ENCODE measurements at regions not wholly inside any gene's neighbourhood (a gene's known extent, or its start where the extent isn't known, plus 50 kb on each side); places are given as distances from the start of the nearest gene placed in this dataset.

DNA sequence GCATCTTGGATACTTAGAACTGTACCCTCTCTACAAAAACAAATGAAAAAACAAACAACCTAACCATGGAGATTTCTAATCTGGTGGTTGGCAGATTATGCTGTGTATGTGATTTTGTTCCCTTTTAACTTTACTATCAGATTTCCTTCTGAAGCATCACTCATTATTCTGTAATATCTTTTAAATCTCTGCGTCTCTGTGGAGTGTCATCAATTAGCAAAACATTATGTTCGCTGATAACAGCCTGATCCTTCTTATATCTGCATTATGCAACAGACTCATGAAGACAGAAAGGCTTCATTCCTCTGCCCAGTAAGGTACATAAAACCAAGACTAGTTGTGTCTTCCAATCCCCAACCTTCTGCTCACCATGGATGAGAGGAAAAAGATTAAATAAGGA lies 110.3 kb upstream of the PDE5A start:
- TF ChIP-seq, protein P1, sequence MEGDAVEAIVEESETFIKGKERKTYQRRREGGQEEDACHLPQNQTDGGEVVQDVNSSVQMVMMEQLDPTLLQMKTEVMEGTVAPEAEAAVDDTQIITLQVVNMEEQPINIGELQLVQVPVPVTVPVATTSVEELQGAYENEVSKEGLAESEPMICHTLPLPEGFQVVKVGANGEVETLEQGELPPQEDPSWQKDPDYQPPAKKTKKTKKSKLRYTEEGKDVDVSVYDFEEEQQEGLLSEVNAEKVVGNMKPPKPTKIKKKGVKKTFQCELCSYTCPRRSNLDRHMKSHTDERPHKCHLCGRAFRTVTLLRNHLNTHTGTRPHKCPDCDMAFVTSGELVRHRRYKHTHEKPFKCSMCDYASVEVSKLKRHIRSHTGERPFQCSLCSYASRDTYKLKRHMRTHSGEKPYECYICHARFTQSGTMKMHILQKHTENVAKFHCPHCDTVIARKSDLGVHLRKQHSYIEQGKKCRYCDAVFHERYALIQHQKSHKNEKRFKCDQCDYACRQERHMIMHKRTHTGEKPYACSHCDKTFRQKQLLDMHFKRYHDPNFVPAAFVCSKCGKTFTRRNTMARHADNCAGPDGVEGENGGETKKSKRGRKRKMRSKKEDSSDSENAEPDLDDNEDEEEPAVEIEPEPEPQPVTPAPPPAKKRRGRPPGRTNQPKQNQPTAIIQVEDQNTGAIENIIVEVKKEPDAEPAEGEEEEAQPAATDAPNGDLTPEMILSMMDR (IDR thresholded peaks at IDR 0.05), result no peak
- TF ChIP-seq POLR2A (IDR thresholded peaks at IDR 0.05), result no peak
